DMS53 treated with DMSO at 0.1 percent for 48 hours (cell line): ENCODE measurements at regions not wholly inside any gene's neighbourhood (a gene's known extent, or its start where the extent isn't known, plus 50 kb on each side); places are given as distances from the start of the nearest gene placed in this dataset.
A peak's percentile ranks its signal among the peaks of the same experiment; 100 is the strongest.
"Not testable (repeated sequence)": the region's sequence is repeated elsewhere in the genome, so short reads cannot be mapped to it uniquely, and the experiment has no call there.

Experiments
- DNase-seq: peaks from one replicate; lab custom pipeline; 2025; ENCODE audit not compliant: unreplicated experiment; lab: John Stamatoyannopoulos, UW

DNA sequence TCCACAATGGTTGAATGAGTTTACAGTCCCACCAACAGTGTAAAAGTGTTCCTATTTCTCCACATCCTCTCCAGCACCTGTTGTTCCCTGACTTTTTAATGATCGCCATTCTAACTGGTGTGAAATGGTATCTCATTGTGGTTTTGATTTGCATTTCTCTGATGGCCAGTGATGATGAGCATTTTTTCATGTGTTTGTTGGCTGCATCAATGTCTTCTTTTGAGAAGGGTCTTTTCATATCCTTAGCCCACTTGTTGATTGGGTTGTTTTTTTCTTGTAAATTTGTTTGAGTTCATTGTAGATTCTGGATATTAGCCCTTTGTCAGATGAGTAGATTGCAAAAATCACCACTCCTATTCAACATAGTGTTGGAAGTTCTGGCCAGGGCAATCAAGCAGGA, 287.6 kb upstream of the RASGRP1 start:
- DNase-seq = not testable (repeated sequence)

- DNase-seq = no peak
Measured at GRCh38 chr15:38853608-38854007, 289.0 kb upstream of the RASGRP1 start.

GRCh38 chr15:38854506-38854905, 289.9 kb upstream of the RASGRP1 start:
- DNase-seq = no peak

- no peak for DNase-seq
Measured at GRCh38 chr15:38857814-38858213, 293.2 kb upstream of the RASGRP1 start.

GRCh38 chr15:38859574-38859973, 295.0 kb upstream of the RASGRP1 start:
- no peak for DNase-seq

DNA sequence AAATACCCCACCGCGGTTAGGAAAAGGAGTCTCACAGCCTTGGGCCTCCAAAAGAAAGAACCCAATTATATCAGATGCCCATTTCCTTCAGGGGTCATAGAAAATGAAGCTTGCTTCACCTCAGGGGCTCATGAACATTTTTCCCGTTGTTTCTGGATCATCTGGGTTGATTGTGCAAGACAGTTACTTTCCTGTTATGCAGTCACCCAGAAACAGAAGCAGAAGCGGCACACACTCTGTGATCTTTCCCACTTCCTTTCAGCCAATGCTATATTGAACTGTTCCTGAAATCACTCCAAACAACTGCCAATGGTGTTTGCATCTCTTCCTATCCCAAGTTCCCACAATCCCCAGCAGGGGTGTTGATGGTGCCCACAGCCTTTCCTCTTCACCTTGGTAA, 295.6 kb upstream of the RASGRP1 start:
- DNase-seq = no peak

DNA sequence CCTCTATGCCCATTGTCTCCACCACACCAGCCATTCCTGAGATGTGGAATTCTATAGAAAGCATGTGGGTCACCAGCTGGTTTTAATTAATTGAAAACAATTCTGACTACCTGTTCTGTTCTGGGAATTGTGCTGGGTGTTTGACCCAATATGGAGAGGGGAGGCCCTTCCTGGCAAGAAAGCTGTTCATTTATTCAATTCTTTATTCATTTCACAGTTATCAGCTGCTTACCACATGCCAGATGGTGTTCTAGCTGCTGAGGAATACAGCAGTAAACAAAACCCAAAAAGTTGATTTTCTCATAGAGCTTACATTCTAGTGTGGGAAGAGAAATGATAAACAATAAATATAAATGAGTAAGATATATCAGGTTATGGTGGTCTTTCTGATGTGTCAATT, 296.1 kb upstream of the RASGRP1 start:
- no peak for DNase-seq

- no peak for DNase-seq
Measured at GRCh38 chr15:38861108-38861507, 296.5 kb upstream of the RASGRP1 start.

GRCh38 chr15:38862099-38862498, 297.5 kb upstream of the RASGRP1 start:
- no peak for DNase-seq

DNA sequence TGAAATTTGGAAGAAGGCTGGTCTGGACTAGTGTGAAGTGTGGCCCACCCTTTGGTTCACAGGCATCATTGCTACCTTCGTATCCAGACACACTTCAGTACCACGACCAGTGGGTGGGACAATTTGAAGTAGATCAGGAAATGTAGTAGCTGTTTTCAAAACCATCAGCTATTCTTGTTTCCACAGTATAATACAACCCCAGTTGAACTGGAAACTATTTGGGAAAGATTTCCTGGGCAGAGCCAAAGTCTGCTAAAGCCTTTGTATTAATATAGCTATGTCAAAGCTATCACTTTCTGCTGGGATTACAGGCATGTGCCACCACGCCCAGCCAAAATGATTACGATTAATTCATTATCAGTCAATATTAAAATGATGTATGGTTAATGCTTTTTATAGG, 298.8 kb upstream of the RASGRP1 start:
- no peak for DNase-seq

GRCh38 chr15:38864122-38864521, 299.5 kb upstream of the RASGRP1 start:
- DNase-seq = no peak

- no peak for DNase-seq
Measured at GRCh38 chr15:38864827-38865581, 300.4 kb upstream of the RASGRP1 start.

- no peak for DNase-seq
Measured at GRCh38 chr15:38867556-38867955, 302.9 kb upstream of the RASGRP1 start.

DNA sequence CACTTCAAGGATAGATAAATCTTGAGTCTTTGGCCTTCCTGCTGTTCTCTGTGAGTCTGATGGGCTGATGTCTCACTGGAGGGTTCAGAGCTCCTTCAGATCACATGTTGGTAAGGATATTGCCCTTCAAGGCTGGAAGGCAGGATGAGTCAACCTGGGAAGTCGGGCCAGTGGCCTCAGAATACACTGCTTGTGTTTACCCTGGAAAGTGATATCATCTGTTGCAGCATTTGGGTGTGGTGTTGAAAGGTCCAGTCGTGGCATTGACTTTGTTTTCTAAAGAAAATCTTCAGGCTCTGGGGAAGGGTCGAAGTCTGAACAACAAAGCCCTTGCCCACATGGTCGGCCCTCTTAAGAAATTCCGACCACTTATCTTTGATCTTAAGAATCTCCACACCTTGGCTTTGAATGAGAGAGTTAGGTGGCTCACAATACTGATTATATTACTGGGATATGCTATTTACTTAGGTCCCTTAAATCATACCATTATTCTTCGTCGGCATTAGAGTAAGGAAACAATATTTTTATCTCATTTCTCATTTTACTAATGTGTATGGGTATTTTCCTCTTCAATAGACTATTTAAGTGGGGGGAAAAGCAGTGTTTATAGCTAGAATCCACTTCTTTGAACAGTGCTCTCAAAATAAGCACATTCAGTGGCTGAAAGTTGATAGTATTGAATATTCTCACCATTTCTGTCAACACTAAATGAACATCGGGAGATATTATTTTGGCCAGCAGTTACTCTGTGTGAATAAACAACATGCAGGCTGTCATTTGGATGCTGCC, 303.9 kb upstream of the RASGRP1 start:
- peak; percentile 67 for DNase-seq

- DNase-seq = no peak
Measured at GRCh38 chr15:38871638-38872037, 307.0 kb upstream of the RASGRP1 start.

DNA sequence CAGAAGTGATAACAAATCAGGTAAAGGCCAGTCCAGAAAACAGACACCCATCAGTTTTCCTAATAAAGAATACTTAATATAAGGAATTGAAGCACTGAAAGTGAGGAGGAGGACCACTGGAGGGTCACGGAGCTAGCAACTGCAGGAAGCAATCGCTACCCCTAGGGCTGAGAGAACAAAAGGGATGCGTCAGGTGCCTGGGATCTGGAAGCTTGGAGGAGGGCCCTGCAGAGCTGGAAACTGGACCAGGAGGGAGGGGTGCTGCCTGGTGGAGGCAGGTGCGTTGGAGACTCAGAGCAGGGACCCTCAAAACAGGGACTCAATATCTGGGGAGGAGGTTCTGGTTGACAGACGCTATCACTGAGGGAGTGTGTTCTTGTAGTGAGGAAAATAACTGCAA, 308.1 kb upstream of the RASGRP1 start:
- no peak for DNase-seq

DNA sequence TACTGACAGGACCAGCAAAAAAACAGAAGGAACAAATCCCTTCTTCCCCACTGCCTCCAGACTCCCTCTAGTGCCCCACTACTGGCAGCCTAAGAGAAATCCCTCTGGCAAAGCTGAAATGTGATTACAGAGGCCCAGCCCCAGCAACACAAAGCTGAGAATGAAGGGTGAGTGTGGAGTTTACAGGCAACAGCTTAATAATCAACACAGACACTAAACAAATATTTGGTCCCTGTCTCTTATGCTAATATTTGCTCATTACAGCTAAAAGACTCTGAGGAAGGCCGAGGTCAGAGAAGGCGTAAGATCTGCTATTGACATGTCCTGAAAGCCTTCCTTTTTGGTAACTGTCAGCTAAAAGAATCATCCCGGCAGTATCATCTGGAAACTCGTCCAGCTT, 308.5 kb upstream of the RASGRP1 start:
- peak; percentile 69 for DNase-seq

- DNase-seq = no peak
Measured at GRCh38 chr15:38874464-38874863, 309.9 kb upstream of the RASGRP1 start.

DNA sequence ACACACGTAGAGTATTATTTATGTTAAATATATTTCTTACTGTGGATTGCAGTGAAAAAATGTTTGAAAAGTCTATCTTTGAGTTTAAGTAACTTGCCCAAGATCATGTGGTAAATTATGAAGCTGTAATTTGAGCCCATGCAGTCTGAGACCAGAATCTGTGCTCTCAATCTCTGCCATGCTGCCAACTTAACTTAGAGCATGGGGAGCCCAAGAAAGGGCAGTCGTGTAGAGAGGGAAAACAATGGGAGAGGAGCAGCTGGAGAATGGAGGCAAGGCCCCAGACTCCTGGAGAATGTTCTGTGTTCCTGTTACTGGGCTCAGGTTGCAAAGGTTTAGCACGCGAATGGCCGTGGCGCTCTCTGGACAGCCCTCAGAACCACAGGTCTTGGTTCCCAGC, 311.6 kb upstream of the RASGRP1 start:
- no peak for DNase-seq

GRCh38 chr15:38876621-38877020, 312.0 kb upstream of the RASGRP1 start:
- no peak for DNase-seq

DNA sequence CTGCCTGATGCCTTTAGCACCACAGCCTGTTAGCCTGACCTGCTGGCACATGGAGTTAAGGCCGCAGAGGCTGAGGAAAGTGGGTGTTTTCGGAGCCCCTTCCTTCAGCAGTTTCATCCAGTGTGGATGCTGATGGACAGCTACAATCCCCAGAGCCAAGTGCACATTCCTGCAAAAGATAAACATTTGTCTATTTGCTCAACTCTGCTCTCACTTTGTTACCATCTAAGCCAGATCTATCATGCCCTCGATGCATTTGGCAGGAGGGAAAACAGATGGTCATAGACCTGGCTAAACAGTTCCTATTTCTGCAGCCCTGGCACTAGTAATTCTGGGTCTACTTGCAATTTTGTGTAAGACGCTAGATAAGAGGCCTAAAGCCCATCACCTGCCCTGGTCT, 312.9 kb upstream of the RASGRP1 start:
- DNase-seq = peak; percentile 56

DNA sequence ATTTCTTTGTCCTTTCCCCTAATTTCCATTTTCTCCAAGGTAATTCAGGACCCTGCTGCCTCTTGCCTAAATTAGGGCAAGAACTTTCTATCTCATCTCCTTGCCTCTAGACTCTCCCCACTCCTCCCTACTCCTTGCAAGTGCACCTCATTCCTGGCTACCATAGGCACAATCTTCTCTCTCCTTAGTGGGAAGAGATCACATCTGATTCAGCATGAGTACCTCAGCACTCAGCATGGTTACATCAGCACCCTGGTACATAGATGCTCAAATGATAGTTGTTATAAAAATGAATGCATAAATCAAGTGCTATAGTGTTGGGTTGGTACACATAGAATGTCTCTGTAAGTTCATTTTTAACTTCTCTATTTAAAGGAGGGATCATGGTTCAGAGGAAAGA, 313.4 kb upstream of the RASGRP1 start:
- no peak for DNase-seq

GRCh38 chr15:38878926-38879325, 314.3 kb upstream of the RASGRP1 start:
- no peak for DNase-seq
